ENCODE measurements at regions not wholly inside any gene's neighbourhood (a gene's known extent, or its start where the extent isn't known, plus 50 kb on each side); places are given as distances from the start of the nearest gene placed in this dataset.
"Not testable (repeated sequence)": the region's sequence is repeated elsewhere in the genome, so short reads cannot be mapped to it uniquely, and the experiment has no call there.

- TF ChIP-seq POLR2AphosphoS5 (IDR thresholded peaks at IDR 0.05) (no peak), CTCF (IDR thresholded peaks at IDR 0.05 in 8 of 11, conservative IDR thresholded peaks at IDR 0.05 in 3 of 11) (no peak), POLR2A (IDR thresholded peaks at IDR 0.05) (no peak)
- H3K27ac ChIP-seq: no peak overlapping the region
- peaks cover 0 to 11% (median 9%) of the 10 kb centered on the region in 8 donors for H3K9me3 ChIP-seq
- intact Hi-C loops (cut with DNase I; ENCODE audit: low total_unique reads): no loop called here
- H3K4me3 ChIP-seq: no peak overlapping the region
- H3K4me1 ChIP-seq: no peaks in the 10 kb centered on the region
- DNase-seq: no peak
- 70 to 73% (median 70%) methylated on average over 5 of the region's 5 CpGs for WGBS, 5 donors
- no peaks in the 10 kb centered on the region for H3K27me3 ChIP-seq (replicated peaks in 1 of 7)
- no peaks in the 10 kb centered on the region for H3K36me3 ChIP-seq
These were observed 272.7 kb upstream of the DCN start for GRCh38 chr12:91455321-91455720.

- TF ChIP-seq POLR2A (IDR thresholded peaks at IDR 0.05) (no peak), CTCF (IDR thresholded peaks at IDR 0.05 in 8 of 11, conservative IDR thresholded peaks at IDR 0.05 in 3 of 11) (no peak), POLR2AphosphoS5 (IDR thresholded peaks at IDR 0.05) (no peak)
- DNase-seq: no peak
- 44 to 64% (median 55%) methylated on average over 2 of the region's 2 CpGs for WGBS, 5 donors
- Histone ChIP-seq H3K4me1 (no peaks in the 10 kb centered on the region), H3K36me3 (no peaks in the 10 kb centered on the region), H3K27ac (no peak overlapping the region), H3K9me3 (peaks cover 0 to 11% (median 9%) of the 10 kb centered on the region in 8 donors), H3K27me3 (replicated peaks in 1 of 7) (no peaks in the 10 kb centered on the region), H3K4me3 (no peak overlapping the region)
- intact Hi-C loops (cut with DNase I; ENCODE audit: low total_unique reads): no loop called here
These were observed 271.6 kb upstream of the DCN start for GRCh38 chr12:91454179-91454578.

GRCh38 chr12:91452464-91452863 is 269.8 kb upstream of the DCN start:
- H3K27ac ChIP-seq; H3K4me1 ChIP-seq; H3K36me3 ChIP-seq; DNase-seq; H3K4me3 ChIP-seq; intact Hi-C loops (cut with DNase I; ENCODE audit: low total_unique reads); H3K27me3 ChIP-seq (replicated peaks in 1 of 7): not testable (repeated sequence)
- peaks cover 0 to 11% (median 9%) of the 10 kb centered on the region in 8 donors for H3K9me3 ChIP-seq
- WGBS, 5 donors: 92 to 94% methylated on average over 2 of the region's 2 CpGs; no CpG with 5 or more reads in 3 of the 5 donors

GRCh38 chr12:91441993-91442952 is 259.7 kb upstream of the DCN start:
- WGBS, 5 donors: 77 to 88% (median 87%) methylated on average over 3 of the region's 3 CpGs
- no peaks in the 10 kb centered on the region for H3K4me1 ChIP-seq
- TF ChIP-seq POLR2AphosphoS5 (IDR thresholded peaks at IDR 0.05): no peak
- TF ChIP-seq CTCF (IDR thresholded peaks at IDR 0.05 in 8 of 11, conservative IDR thresholded peaks at IDR 0.05 in 3 of 11): no peak
- no peak for TF ChIP-seq POLR2A (IDR thresholded peaks at IDR 0.05)
- no peaks in the 10 kb centered on the region for H3K36me3 ChIP-seq
- intact Hi-C loops (cut with DNase I; ENCODE audit: low total_unique reads): no loop called here
- H3K9me3 ChIP-seq: peaks cover 0 to 4% (median 0%) of the 10 kb centered on the region in 8 donors
- no peak for DNase-seq
- H3K4me3 ChIP-seq: no peak overlapping the region
- H3K27me3 ChIP-seq (replicated peaks in 1 of 7): no peaks in the 10 kb centered on the region
- H3K27ac ChIP-seq: no peak overlapping the region
